GM10266 (cell line): ENCODE measurements at regions not wholly inside any gene's neighbourhood (a gene's known extent, or its start where the extent isn't known, plus 50 kb on each side); places are given as distances from the start of the nearest gene placed in this dataset.
A peak's percentile ranks its signal among the peaks of the same experiment; 100 is the strongest.

Experiments
- DNase-seq: peaks from one replicate; pipeline ENCODE4 v3.0.0; 2012; ENCODE audit errors: extremely low spot score
- CTCF ChIP-seq: IDR thresholded peaks from 2 replicates; pipeline ENCODE4 v1.5.1; 2012; ENCODE audit warnings: mild to moderate bottlenecking, low read depth; ENCODE audit not compliant: control insufficient read depth, insufficient read depth; ENCODE audit errors: missing control alignments

DNA sequence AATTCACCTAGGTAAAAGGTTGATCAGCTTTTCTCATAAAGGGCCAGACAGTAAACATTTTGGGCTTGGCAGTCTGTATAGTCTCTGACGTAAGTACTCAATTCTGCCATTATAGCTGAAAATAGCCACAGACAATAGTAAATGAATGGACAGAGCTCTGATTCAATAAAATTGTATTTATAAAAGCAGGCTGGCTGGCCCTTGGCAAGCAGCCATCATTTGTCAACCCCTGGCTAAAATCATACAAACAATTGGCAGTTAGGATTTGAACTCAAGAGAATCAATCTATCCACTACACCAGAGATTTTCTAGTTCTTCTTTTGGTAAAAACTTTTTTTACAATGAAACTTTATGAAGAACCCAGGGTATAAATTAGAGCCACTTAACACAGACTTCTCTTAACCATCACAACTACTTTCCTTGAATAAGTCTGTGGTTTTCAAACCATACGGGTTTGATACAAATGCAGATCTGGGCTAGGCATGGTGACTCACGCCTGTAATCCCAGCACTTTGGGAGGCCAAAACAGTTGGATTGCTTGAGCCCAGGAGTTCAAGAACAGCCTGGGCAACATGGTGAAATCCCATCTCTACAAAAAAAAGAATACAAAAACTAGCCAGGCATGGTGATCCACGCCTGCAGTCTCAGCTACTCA, 124.5 kb downstream of the SLC16A9 start:
- DNase-seq: no peak
- no peak for TF ChIP-seq CTCF

DNA sequence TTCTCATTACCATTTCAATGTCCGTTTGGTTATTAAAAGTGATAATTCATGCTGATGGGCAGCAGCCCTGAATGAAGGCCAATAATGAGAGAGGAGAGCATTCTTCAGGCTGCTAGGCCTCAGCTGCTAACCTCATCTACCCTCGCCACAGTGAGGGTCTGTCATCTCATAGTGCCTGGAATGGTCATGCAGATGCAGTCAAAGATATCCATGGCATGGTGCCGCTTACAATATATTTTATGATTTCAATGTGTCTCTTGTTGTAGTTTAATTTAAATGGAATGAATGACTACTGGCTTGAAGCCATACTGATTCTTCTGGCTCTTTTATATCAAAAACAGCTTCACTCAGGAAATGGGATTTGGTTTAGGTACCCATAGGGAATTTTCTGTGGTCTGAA, 126.9 kb downstream of the SLC16A9 start:
- no peak for TF ChIP-seq CTCF

DNA sequence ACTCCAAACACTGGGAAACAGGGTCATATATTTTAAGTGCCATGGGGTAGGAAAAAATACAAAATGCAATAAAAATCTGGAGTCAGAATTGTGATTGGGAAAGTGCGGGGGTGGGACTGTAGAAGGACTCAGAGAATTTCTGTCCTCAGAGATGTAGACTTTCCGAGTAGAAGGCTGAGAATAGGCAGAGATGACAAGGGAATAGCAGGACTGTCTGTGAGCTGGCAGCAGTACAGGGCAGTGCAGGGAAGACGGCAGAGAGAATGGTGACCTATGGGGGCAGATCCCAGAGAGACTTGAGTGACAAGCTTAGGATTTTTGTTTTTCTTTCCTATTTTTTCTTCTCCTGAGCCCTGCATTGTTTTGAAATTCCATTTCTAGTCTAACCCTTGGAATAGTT, 127.6 kb downstream of the SLC16A9 start:
- no peak for DNase-seq
- no peak for TF ChIP-seq CTCF

More for the DNA sequence above, 126.9 kb downstream of the SLC16A9 start:
- DNase-seq: no peak

GRCh38 chr10:59580026-59580863, 129.4 kb downstream of the SLC16A9 start:
- peak; percentile 22 for TF ChIP-seq CTCF
- DNase-seq: no peak

GRCh38 chr10:59578741-59579140, 130.9 kb downstream of the SLC16A9 start:
- DNase-seq: no peak
- TF ChIP-seq CTCF: no peak

DNA sequence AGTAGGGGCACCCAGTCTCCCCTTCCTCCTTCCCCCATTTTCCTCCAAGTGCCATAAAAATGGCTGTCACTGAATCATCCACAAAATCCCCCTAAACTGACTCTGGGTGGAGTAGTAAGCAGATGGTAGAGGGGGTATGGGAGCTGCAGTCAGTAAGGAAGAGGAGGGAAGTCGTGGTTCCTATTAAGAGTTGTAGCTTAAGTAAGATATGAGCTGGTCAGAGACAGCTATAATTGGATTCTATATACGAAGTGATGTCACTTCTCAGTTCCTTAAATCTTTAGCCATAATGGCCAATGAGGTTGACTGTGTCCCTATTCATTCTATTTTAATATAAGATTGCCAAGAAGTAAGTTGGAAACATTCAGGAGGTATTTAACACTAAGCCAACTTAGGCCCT, 131.7 kb downstream of the SLC16A9 start:
- DNase-seq: no peak
- no peak for TF ChIP-seq CTCF

- no peak for DNase-seq
- TF ChIP-seq CTCF: no peak
Observed at GRCh38 chr10:59575269-59575668, 134.4 kb downstream of the SLC16A9 start.
